ENCODE measurements at regions not wholly inside any gene's neighbourhood (a gene's known extent, or its start where the extent isn't known, plus 50 kb on each side); places are given as distances from the start of the nearest gene placed in this dataset.

DNA sequence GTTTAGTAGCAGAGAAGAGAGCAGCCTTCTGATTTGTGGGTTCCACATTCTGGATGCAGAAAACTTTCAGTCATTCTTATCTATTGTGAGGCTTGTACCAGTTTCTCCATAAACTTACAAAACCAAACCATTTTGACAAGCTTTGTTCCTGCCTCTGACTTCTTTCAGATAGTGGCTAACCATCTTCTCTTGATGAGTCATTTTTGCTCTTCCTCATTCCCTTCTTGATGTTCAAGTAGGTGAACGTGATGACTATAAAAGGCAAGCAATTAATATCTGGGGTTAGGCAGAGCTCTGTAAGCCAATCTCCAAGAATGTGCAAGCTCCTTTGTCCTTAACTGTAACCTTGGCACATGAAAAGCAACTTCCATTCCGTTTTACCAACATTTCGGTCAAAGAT is 2083.1 kb upstream of the PIK3C3 start:
- Histone ChIP-seq H3K27me3 (no peaks in the 10 kb centered on the region), H3K4me3 (no peak overlapping the region), H3K9me3 (no peaks in the 10 kb centered on the region), H3K36me3 (no peaks in the 10 kb centered on the region), H3K27ac (no peak overlapping the region), H3K4me1 (no peaks in the 10 kb centered on the region)
- DNase-seq: no peak
- no peak for ATAC-seq (ENCODE audit: low FRiP score in 2 of 2)
- WGBS, 2 donors: 83 to 90% methylated on average over 3 of the region's 3 CpGs
- no peak for TF ChIP-seq EP300 (IDR thresholded peaks at IDR 0.05)
- no peak for TF ChIP-seq POLR2A (IDR thresholded peaks at IDR 0.05)
- TF ChIP-seq POLR2AphosphoS5 (IDR thresholded peaks at IDR 0.05): no peak

DNA sequence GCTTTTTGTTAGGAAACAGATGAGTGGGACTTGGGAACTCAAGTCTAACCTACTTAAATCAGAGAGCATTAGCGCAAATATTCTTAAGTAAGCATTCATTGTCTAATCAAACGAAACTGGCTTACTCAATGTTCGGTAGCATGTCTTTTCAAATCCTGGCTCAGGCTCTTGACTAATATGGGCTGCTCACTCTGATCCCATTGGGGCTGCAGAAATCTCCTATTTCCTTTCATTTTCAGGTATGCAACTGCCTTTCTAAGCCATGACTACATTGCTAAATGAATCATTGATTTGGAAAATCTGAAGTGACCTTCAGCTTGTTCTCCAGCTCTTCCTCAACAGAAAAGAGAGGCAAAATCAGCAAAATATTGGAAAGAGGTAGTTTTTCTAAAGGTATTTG is 2084.4 kb upstream of the PIK3C3 start:
- TF ChIP-seq CTCF (IDR thresholded peaks at IDR 0.05) (no peak), POLR2A (IDR thresholded peaks at IDR 0.05) (no peak)
- WGBS, 2 donors: 71 to 83% methylated on average over 3 of the region's 3 CpGs
- H3K27me3 ChIP-seq: no peaks in the 10 kb centered on the region
- ATAC-seq (ENCODE audit: low FRiP score in 2 of 2) (no peak), DNase-seq (no peak)
- H3K36me3 ChIP-seq: no peaks in the 10 kb centered on the region
- H3K9me3 ChIP-seq: no peaks in the 10 kb centered on the region
- H3K27ac ChIP-seq: no peak overlapping the region
- no peaks in the 10 kb centered on the region for H3K4me1 ChIP-seq
- no peak overlapping the region for H3K4me3 ChIP-seq

GRCh38 chr18:39863916-39864315 is 2091.1 kb upstream of the PIK3C3 start:
- Histone ChIP-seq H3K27me3 (no peaks in the 10 kb centered on the region), H3K27ac (no peak overlapping the region), H3K9me3 (no peaks in the 10 kb centered on the region), H3K4me3 (no peak overlapping the region), H3K36me3 (no peaks in the 10 kb centered on the region), H3K4me1 (no peaks in the 10 kb centered on the region)
- no peak for TF ChIP-seq POLR2A (IDR thresholded peaks at IDR 0.05)
- no peak for TF ChIP-seq CTCF (IDR thresholded peaks at IDR 0.05)
- TF ChIP-seq POLR2AphosphoS5 (IDR thresholded peaks at IDR 0.05): no peak
- no peak for TF ChIP-seq EP300 (IDR thresholded peaks at IDR 0.05)
- ATAC-seq (ENCODE audit: low FRiP score in 2 of 2) (no peak), DNase-seq (no peak)
- WGBS, 2 donors: 58 to 77% methylated on average over 2 of the region's 2 CpGs

DNA sequence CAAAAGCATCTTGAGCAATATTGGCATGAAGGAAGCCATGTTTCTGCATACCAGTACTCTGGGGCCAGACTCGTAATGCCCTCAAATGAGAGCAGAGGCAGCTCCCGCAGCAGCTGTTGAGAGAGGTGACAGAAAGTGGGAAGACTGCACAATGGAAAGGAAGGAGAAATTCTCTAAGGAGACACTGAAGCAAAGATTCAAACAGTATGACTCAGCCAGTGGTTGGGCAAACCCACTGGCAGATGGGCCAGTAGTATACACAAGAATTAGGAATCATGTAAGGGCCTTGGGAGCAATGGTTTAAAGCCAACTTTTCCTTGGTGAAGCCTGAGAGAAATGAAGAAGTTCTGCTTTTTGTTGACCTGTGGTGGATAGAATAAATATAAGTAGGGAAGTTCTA is 2092.7 kb upstream of the PIK3C3 start:
- no peak overlapping the region for H3K4me3 ChIP-seq
- WGBS, 2 donors: 88 to 92% methylated on average over 2 of the region's 2 CpGs
- no peaks in the 10 kb centered on the region for H3K27me3 ChIP-seq
- TF ChIP-seq CTCF (IDR thresholded peaks at IDR 0.05) (no peak), POLR2AphosphoS5 (IDR thresholded peaks at IDR 0.05) (no peak), EP300 (IDR thresholded peaks at IDR 0.05) (no peak), POLR2A (IDR thresholded peaks at IDR 0.05) (no peak)
- no peaks in the 10 kb centered on the region for H3K4me1 ChIP-seq
- ATAC-seq (ENCODE audit: low FRiP score in 2 of 2): no peak
- no peaks in the 10 kb centered on the region for H3K9me3 ChIP-seq
- no peaks in the 10 kb centered on the region for H3K36me3 ChIP-seq
- no peak for DNase-seq
- no peak overlapping the region for H3K27ac ChIP-seq

GRCh38 chr18:39854291-39854690 is 2100.7 kb upstream of the PIK3C3 start:
- 69 to 72% methylated on average over 3 of the region's 3 CpGs for WGBS, 2 donors
- no peak for ATAC-seq (ENCODE audit: low FRiP score in 2 of 2)
- no peaks in the 10 kb centered on the region for H3K9me3 ChIP-seq
- H3K4me3 ChIP-seq: no peak overlapping the region
- H3K4me1 ChIP-seq: no peaks in the 10 kb centered on the region
- TF ChIP-seq CTCF (IDR thresholded peaks at IDR 0.05) (no peak), POLR2A (IDR thresholded peaks at IDR 0.05) (no peak), POLR2AphosphoS5 (IDR thresholded peaks at IDR 0.05) (no peak), EP300 (IDR thresholded peaks at IDR 0.05) (no peak)
- no peaks in the 10 kb centered on the region for H3K27me3 ChIP-seq
- no peaks in the 10 kb centered on the region for H3K36me3 ChIP-seq
- H3K27ac ChIP-seq: no peak overlapping the region
- no peak for DNase-seq
